RWPE2 (cell line): ENCODE measurements at regions not wholly inside any gene's neighbourhood (a gene's known extent, or its start where the extent isn't known, plus 50 kb on each side); places are given as distances from the start of the nearest gene placed in this dataset.

ENCODE experiments used
- ATAC-seq: fragments of 200-7000 bp; cut with Tn5 transposase; 3 replicates; pipeline ENCODE4 v1.9.1; 2021; ENCODE audit warnings: low read depth
- DNase-seq: peaks from one replicate; pipeline ENCODE4 v3.0.0-alpha.2; 2020; ENCODE audit warnings: low spot score
- H3K27ac ChIP-seq: fragments of 450-650 bp; 2 replicates; pipeline ENCODE4 v1.5.1; 2017; ENCODE audit warnings: mild to moderate bottlenecking; ENCODE audit not compliant: poor library complexity, severe bottlenecking
- H3K27me3 ChIP-seq: fragments of 250-450 bp; sonication (Bioruptor Pico); 2 replicates; pipeline ENCODE4 v1.5.1; 2021; ENCODE audit warnings: mild to moderate bottlenecking, moderate library complexity; ENCODE audit not compliant: insufficient read depth, poor library complexity, severe bottlenecking
- H3K36me3 ChIP-seq: fragments of 250-450 bp; sonication (Bioruptor Pico); 2 replicates; pipeline ENCODE4 v1.5.1; 2020; ENCODE audit warnings: low read depth, mild to moderate bottlenecking, moderate library complexity
- H3K4me1 ChIP-seq: fragments of 250-450 bp; sonication (Bioruptor Pico); 2 replicates; pipeline ENCODE4 v1.5.1; 2021; ENCODE audit warnings: mild to moderate bottlenecking, moderate library complexity; ENCODE audit not compliant: insufficient read depth, poor library complexity, severe bottlenecking
- H3K4me3 ChIP-seq: fragments of 250-450 bp; sonication (Bioruptor Pico); 2 replicates; pipeline ENCODE4 v1.5.1; 2021; ENCODE audit warnings: mild to moderate bottlenecking, moderate library complexity; ENCODE audit not compliant: severe bottlenecking
- H3K9me3 ChIP-seq: fragments of 250-450 bp; sonication (Bioruptor Pico); 2 replicates; pipeline ENCODE4 v1.5.1; 2021; ENCODE audit warnings: mild to moderate bottlenecking, moderate library complexity; ENCODE audit not compliant: severe bottlenecking
- CTCF ChIP-seq: fragments of 450-650 bp; IDR thresholded peaks from one replicate; pipeline ENCODE4 v1.5.1; 2017; ENCODE audit warnings: mild to moderate bottlenecking, moderate library complexity; ENCODE audit not compliant: poor library complexity, severe bottlenecking

GRCh38 chr1:4355839-4356238 lies 298.6 kb upstream of the AJAP1 start:
- no peaks in the 10 kb centered on the region for H3K9me3 ChIP-seq
- no peak for TF ChIP-seq CTCF
- H3K27ac ChIP-seq: no peak overlapping the region

DNA sequence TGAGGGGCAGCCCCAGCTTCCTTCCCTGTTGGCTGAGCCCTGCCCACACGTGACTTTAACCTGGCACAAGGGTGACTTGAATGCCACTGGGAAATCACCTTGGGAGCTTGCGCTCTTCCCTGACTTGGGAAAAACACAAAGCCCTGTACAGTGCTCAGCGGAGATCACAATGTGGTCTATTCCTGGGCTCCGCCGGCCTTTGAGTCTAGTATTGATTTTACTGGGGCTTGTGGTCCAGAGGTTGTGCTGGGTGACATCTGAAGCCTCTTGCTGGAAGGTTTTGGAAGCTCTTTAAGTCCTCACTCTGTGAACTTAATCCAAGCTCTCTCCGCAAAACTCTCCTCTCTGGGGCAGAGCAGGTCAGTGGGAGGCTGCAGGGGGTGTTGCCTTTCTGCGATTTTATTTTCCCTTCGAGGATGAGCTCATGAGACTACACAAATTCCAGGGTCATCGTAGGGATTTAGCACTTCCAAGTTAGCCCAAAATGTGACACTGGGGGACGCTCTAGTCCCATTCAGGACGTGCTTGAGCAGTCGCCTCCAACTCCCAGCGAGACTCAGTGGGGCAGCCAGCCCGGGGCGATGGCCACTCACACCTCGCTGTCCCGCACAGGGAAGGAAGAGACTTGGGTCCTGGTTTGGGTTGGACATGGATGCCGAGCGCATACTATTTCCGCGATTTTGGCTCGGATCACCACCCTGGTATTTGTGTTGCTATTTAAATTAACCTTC lies 291.9 kb upstream of the AJAP1 start:
- DNase-seq: no peak
- H3K9me3 ChIP-seq: no peaks in the 10 kb centered on the region
- TF ChIP-seq CTCF: no peak

More at GRCh38 chr1:4355839-4356238, 298.6 kb upstream of the AJAP1 start:
- DNase-seq: no peak
- no peaks in the 10 kb centered on the region for H3K4me1 ChIP-seq
- ATAC-seq: no peak
- no peaks in the 10 kb centered on the region for H3K36me3 ChIP-seq
- no peaks in the 10 kb centered on the region for H3K27me3 ChIP-seq
- no peak overlapping the region for H3K4me3 ChIP-seq

GRCh38 chr1:4366091-4366490 lies 288.3 kb upstream of the AJAP1 start:
- ATAC-seq (no peak), DNase-seq (no peak)
- no peak overlapping the region for H3K27ac ChIP-seq
- H3K4me1 ChIP-seq: no peaks in the 10 kb centered on the region
- no peak overlapping the region for H3K4me3 ChIP-seq
- H3K27me3 ChIP-seq: no peaks in the 10 kb centered on the region
- TF ChIP-seq CTCF: no peak
- no peaks in the 10 kb centered on the region for H3K9me3 ChIP-seq
- H3K36me3 ChIP-seq: no peaks in the 10 kb centered on the region

More for the DNA sequence above, 291.9 kb upstream of the AJAP1 start:
- Histone ChIP-seq H3K27ac (no peak overlapping the region), H3K4me1 (no peaks in the 10 kb centered on the region), H3K36me3 (no peaks in the 10 kb centered on the region), H3K27me3 (no peaks in the 10 kb centered on the region), H3K4me3 (no peak overlapping the region)
- no peak for ATAC-seq

- TF ChIP-seq CTCF: no peak
- Histone ChIP-seq H3K4me1 (no peaks in the 10 kb centered on the region), H3K4me3 (no peak overlapping the region)
These were observed 287.1 kb upstream of the AJAP1 start for GRCh38 chr1:4367230-4367777.

DNA sequence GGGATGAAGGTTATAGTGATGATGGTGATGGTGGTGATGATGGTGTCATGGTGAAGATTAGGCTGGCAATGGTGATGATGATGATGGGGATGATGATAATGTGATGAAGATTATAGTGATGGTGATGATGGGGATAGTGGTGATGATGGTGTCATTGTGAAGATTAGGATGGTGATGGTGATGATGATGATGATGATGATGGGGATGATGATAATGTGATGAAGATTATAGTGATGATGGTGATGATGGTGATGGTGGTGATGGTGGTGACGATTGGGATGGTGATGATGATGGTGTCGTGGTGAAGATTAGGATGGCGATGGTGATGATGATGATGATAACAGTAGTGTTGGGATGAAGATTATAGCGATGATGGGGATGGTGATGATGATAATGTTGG lies 285.1 kb upstream of the AJAP1 start:
- Histone ChIP-seq H3K9me3 (no peaks in the 10 kb centered on the region), H3K4me3 (no peak overlapping the region), H3K27me3 (no peaks in the 10 kb centered on the region), H3K36me3 (no peaks in the 10 kb centered on the region), H3K4me1 (no peaks in the 10 kb centered on the region), H3K27ac (no peak overlapping the region)
- no peak for TF ChIP-seq CTCF
- DNase-seq: no peak
- ATAC-seq: no peak

More at GRCh38 chr1:4367230-4367777, 287.1 kb upstream of the AJAP1 start:
- no peaks in the 10 kb centered on the region for H3K36me3 ChIP-seq
- no peak for ATAC-seq
- H3K9me3 ChIP-seq: no peaks in the 10 kb centered on the region
- no peaks in the 10 kb centered on the region for H3K27me3 ChIP-seq
- DNase-seq: no peak
- no peak overlapping the region for H3K27ac ChIP-seq
